Kasumi-1 (cell line): ENCODE measurements at regions not wholly inside any gene's neighbourhood (a gene's known extent, or its start where the extent isn't known, plus 50 kb on each side); places are given as distances from the start of the nearest gene placed in this dataset.

Experiments used
- DNase-seq, 2 experiments: peaks; one replicate each; lab custom pipeline; 2025; lab: John Stamatoyannopoulos, UW

- DNase-seq = no peak
These were observed 155.9 kb upstream of the IPO5 start for GRCh38 chr13:97797553-97797952.

GRCh38 chr13:97798171-97798821, 155.2 kb upstream of the IPO5 start:
- no peak for DNase-seq

- DNase-seq = no peak
These were observed 154.6 kb upstream of the IPO5 start for GRCh38 chr13:97798836-97799235.

- no peak for DNase-seq
These were observed 151.3 kb upstream of the IPO5 start for GRCh38 chr13:97802213-97802612.

GRCh38 chr13:97809576-97809975, 143.9 kb upstream of the IPO5 start:
- DNase-seq = no peak

GRCh38 chr13:97810152-97810551, 143.3 kb upstream of the IPO5 start:
- peak; percentile 21 to 48 for DNase-seq

- DNase-seq = no peak
These were observed 131.1 kb upstream of the IPO5 start for GRCh38 chr13:97822377-97822776.

GRCh38 chr13:97826421-97827012, 127.0 kb upstream of the IPO5 start:
- no peak for DNase-seq

- DNase-seq = no peak
These were observed 119.2 kb upstream of the IPO5 start for GRCh38 chr13:97834250-97834649.

- no peak for DNase-seq
These were observed 110.3 kb upstream of the IPO5 start for GRCh38 chr13:97843189-97843588.

GRCh38 chr13:97844151-97844550, 109.3 kb upstream of the IPO5 start:
- DNase-seq = no peak

GRCh38 chr13:97848886-97849285, 104.6 kb upstream of the IPO5 start:
- DNase-seq = no peak

- peak; percentile 48 to 57 for DNase-seq
These were observed 104.2 kb upstream of the IPO5 start for GRCh38 chr13:97849305-97849704.

- DNase-seq = no peak
These were observed 102.2 kb upstream of the IPO5 start for GRCh38 chr13:97851269-97851668.

GRCh38 chr13:97852181-97852874, 101.1 kb upstream of the IPO5 start:
- DNase-seq = no peak

- DNase-seq = no peak
These were observed 99.9 kb upstream of the IPO5 start for GRCh38 chr13:97853550-97853949.

- peak; percentile 68 to 73 for DNase-seq
These were observed 97.7 kb upstream of the IPO5 start for GRCh38 chr13:97855570-97856303.

- no peak for DNase-seq
These were observed 97.2 kb upstream of the IPO5 start for GRCh38 chr13:97856304-97856675.

- DNase-seq = no peak
These were observed 95.3 kb upstream of the IPO5 start for GRCh38 chr13:97858161-97858560.

- no peak for DNase-seq
These were observed 87.1 kb upstream of the IPO5 start for GRCh38 chr13:97866346-97866745.

- no peak for DNase-seq
These were observed 86.7 kb upstream of the IPO5 start for GRCh38 chr13:97866751-97867150.

GRCh38 chr13:97873398-97873797, 80.1 kb upstream of the IPO5 start:
- DNase-seq = no peak

- DNase-seq = no peak
These were observed 78.3 kb upstream of the IPO5 start for GRCh38 chr13:97875218-97875617.
